GM12878 (cell line): ENCODE measurements at regions not wholly inside any gene's neighbourhood (a gene's known extent, or its start where the extent isn't known, plus 50 kb on each side); places are given as distances from the start of the nearest gene placed in this dataset.

Experiments
- CBX5 ChIP-seq: sonication (generic); IDR thresholded peaks from 2 replicates; pipeline ENCODE4 v1.6.1; 2016; ENCODE audit warnings: low read depth, moderate library complexity, mild to moderate bottlenecking, inconsistent platforms
- CTCF ChIP-seq, 3 experiments: IDR thresholded peaks in 2 of 3; conservative IDR thresholded peaks in 1 of 3; 2 replicates each; pipeline ENCODE4 v1.5.1; 2011; ENCODE audit warnings: low read depth in 3 of 3, low read length in 3 of 3, mild to moderate bottlenecking in 3 of 3, control low read depth in 2 of 3, moderate library complexity in 2 of 3, inconsistent platforms in 1 of 3, mixed read lengths in 1 of 3; ENCODE audit not compliant: control insufficient read depth in 2 of 3, insufficient read depth in 1 of 3; ENCODE audit errors: extremely low read depth in 1 of 3
- EGR1 ChIP-seq, 2 experiments: IDR thresholded peaks; 1 replicate in 1 of 2; 2 replicates in 1 of 2; pipeline ENCODE4 v1.6.1; 2011 to 2012; ENCODE audit warnings: low read depth in 2 of 2, low read length in 2 of 2, borderline replicate concordance in 1 of 2, mild to moderate bottlenecking in 1 of 2, moderate library complexity in 1 of 2
- RB1 ChIP-seq: fragments of 450-650 bp; formaldehyde crosslinking; IDR thresholded peaks from 2 replicates; pipeline ENCODE4 v1.6.1; 2017; ENCODE audit warnings: mild to moderate bottlenecking, borderline replicate concordance
- SREBF2 ChIP-seq: IDR thresholded peaks from 2 replicates; pipeline ENCODE4 v1.6.1; 2012; ENCODE audit warnings: mild to moderate bottlenecking, low read length
- TAF1 ChIP-seq: IDR thresholded peaks from 2 replicates; pipeline ENCODE4 v1.6.1; 2011; ENCODE audit warnings: mild to moderate bottlenecking, low read depth, low read length, borderline replicate concordance
- ZBTB33 ChIP-seq: fragments of 450-650 bp; IDR thresholded peaks from 2 replicates; pipeline ENCODE4 v1.6.1; 2017; ENCODE audit warnings: mild to moderate bottlenecking
- TF ChIP-seq, protein P1 (sequence below): fragments of 450-650 bp; IDR thresholded peaks from 2 replicates; pipeline ENCODE4 v1.6.1; 2017; ENCODE audit warnings: borderline replicate concordance

DNA sequence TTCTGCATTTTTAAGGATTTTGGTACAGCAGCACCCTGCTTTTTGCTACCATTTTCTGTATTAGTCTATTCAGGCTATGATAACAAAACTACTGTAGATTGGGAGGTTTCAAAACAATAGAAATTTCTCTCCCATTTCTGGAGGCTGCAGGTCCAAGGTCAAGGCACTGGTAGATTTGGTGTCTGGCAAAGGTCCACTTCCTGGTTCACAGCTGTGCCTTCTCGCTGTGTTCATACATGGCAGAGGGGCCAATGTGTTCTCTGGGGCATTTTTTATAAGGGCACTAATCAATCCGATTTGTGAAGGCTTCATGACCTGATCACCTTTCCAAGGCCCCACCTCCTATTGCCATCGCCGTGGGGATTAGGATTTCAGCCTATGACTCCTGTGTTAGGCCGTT, 268.1 kb upstream of the RTL1 start:
- no peak for TF ChIP-seq CBX5
- no peak for TF ChIP-seq TAF1
- TF ChIP-seq, protein P1, sequence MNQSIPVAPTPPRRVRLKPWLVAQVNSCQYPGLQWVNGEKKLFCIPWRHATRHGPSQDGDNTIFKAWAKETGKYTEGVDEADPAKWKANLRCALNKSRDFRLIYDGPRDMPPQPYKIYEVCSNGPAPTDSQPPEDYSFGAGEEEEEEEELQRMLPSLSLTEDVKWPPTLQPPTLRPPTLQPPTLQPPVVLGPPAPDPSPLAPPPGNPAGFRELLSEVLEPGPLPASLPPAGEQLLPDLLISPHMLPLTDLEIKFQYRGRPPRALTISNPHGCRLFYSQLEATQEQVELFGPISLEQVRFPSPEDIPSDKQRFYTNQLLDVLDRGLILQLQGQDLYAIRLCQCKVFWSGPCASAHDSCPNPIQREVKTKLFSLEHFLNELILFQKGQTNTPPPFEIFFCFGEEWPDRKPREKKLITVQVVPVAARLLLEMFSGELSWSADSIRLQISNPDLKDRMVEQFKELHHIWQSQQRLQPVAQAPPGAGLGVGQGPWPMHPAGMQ = no peak
- TF ChIP-seq CTCF (IDR thresholded peaks at IDR 0.05 in 2 of 3, conservative IDR thresholded peaks at IDR 0.05 in 1 of 3; ENCODE audit: control insufficient read depth in 2 of 3, extremely low read depth in 1 of 3, insufficient read depth in 1 of 3, low read depth in 3 of 3, low read length in 3 of 3) = no peak
- no peak for TF ChIP-seq SREBF2
- no peak for TF ChIP-seq RB1
- no peak for TF ChIP-seq ZBTB33
- TF ChIP-seq EGR1 (IDR thresholded peaks at IDR 0.05; ENCODE audit: borderline replicate concordance in 1 of 2, low read depth in 2 of 2, low read length in 2 of 2) = no peak
